GM10248 (cell line): ENCODE measurements at regions not wholly inside any gene's neighbourhood (a gene's known extent, or its start where the extent isn't known, plus 50 kb on each side); places are given as distances from the start of the nearest gene placed in this dataset.

Experiments
- CTCF ChIA-PET: fragments of 300-600 bp; sonication (Branson Sonifier 250); formaldehyde crosslinking; extraction: SDS; loops from one replicate; lab custom pipeline; 2021; ENCODE audit warnings: antibody characterized with exemption; lab: Yijun Ruan, JAX
- POLR2A ChIA-PET: fragments of 350-650 bp; sonication (Branson Sonifier 250); formaldehyde crosslinking; extraction: SDS; loops from one replicate; lab custom pipeline; 2020; ENCODE audit warnings: antibody characterized with exemption; lab: Yijun Ruan, JAX
- DNase-seq: peaks from one replicate; pipeline ENCODE4 v3.0.0; 2012; ENCODE audit errors: extremely low spot score
- TF ChIP-seq, protein P1 (sequence below): IDR thresholded peaks from 2 replicates; pipeline ENCODE4 v1.5.1; 2012; ENCODE audit warnings: mild to moderate bottlenecking, low read depth; ENCODE audit errors: extremely low read depth, missing control alignments, control extremely low read depth

DNA sequence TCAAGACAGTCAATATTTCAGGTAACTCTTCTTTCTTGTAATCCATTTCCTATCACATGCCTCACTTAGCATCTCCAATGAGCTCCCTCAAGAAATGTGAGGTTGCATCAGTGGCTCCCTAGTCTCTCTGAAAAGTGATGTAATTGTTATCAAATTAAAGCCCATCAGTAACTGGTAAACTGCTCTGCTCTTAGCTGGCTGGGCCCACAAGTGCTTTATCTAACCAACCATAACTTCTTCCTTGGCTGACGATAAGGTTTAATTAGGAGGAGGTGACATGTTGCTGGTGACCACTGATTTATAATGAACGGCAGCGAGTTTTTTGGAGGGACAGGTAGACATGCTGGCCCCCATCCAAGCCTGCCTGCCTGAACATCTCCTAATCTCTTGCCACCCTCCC lies 79.6 kb downstream of the RTP4 start:
- ChIA-PET POLR2A (no interaction called here), CTCF (interaction anchor here (1.0 to 1.4 kb wide), 3 partner anchors 10 to 128 kb away, joined by 3 to 5 read pairs (median 4); no protein-coding TSS in a partner anchor)
- TF ChIP-seq, protein P1, sequence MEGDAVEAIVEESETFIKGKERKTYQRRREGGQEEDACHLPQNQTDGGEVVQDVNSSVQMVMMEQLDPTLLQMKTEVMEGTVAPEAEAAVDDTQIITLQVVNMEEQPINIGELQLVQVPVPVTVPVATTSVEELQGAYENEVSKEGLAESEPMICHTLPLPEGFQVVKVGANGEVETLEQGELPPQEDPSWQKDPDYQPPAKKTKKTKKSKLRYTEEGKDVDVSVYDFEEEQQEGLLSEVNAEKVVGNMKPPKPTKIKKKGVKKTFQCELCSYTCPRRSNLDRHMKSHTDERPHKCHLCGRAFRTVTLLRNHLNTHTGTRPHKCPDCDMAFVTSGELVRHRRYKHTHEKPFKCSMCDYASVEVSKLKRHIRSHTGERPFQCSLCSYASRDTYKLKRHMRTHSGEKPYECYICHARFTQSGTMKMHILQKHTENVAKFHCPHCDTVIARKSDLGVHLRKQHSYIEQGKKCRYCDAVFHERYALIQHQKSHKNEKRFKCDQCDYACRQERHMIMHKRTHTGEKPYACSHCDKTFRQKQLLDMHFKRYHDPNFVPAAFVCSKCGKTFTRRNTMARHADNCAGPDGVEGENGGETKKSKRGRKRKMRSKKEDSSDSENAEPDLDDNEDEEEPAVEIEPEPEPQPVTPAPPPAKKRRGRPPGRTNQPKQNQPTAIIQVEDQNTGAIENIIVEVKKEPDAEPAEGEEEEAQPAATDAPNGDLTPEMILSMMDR: no peak
- DNase-seq: no peak

DNA sequence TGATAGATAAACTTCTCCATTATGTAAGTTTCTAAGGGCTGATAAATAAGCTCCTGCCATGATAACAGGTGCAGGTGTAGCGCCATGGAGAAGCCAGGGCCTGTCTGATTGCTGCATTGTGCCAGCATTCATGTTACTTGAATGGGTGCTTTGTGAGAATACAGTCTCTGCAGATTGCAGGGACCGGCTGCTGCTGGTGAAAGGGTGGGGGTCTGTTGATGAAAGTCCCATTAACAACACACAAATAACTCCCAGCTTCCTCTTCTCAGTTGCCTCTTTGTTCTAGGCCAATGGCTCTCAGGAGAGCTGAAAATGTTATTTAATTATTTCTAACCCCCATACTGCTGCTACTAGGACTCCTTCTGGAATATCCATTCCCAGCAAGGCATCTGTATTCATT lies 77.2 kb downstream of the RTP4 start:
- POLR2A ChIA-PET: no interaction called here
- TF ChIP-seq, protein P1: no peak
- no peak for DNase-seq
- CTCF ChIA-PET: interaction anchor here (0.9 to 1.1 kb wide), 2 partner anchors 11 to 91 kb away, joined by 3 read pairs; no protein-coding TSS in a partner anchor

DNA sequence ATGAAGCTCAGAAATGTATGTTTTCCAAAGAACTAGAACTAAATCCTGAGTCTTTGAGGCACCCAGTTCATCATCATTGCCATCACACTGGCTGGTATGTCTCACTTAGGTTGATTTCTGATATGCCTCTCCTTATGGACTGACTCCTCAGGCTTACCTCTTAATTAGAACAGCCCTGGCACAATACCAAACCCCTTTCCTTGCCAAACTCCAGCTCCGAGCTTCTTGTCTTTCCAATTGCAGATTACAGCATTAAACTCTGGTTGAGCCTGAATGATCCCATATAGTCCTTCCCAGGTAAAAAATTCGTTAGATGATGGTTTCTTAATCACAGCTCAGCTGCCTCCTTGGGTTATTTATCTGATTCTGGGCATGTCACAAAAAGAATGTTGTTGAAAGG lies 66.3 kb downstream of the RTP4 start:
- TF ChIP-seq, protein P1: no peak
- DNase-seq: no peak
- ChIA-PET POLR2A (no interaction called here), CTCF (interaction anchor here (0.9 to 1.5 kb wide), 3 partner anchors 8 to 26 kb away, joined by 3 to 4 read pairs (median 3); no protein-coding TSS in a partner anchor)

DNA sequence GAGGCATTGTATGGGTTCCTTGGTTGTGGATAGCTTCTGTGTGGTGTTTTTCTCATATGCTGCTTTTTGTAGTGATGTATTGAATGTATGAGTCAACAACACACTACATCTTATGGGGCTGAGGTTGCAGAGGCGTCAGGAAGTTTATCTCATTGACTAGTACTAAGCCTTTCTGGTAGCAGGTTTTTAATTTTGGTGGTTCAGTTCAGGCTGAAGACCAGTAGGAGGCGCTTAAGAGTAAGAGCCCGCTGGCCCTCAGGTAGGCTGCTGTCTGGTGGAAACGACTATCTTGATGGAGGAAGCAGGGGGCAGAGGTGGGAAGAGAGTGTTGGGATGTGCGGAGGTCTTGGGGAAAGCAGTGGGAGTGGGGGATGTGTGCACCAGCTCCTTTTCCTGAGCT lies 62.4 kb downstream of the RTP4 start:
- no peak for DNase-seq
- CTCF ChIA-PET: interaction anchor here (1.1 to 1.3 kb wide), 2 partner anchors 23 to 111 kb away, joined by 3 to 5 read pairs; no protein-coding TSS in a partner anchor
- TF ChIP-seq, protein P1: no peak
- POLR2A ChIA-PET: no interaction called here
